Femur (tissue), 1 donor: ENCODE measurements at regions not wholly inside any gene's neighbourhood (a gene's known extent, or its start where the extent isn't known, plus 50 kb on each side); places are given as distances from the start of the nearest gene placed in this dataset.

Experiments
- DNase-seq: peaks from one replicate; pipeline ENCODE4 v3.0.0-alpha.2; 2017

- peak; percentile 77 for DNase-seq
Measured at GRCh38 chr22:19663821-19664355, 50.4 kb upstream of the SEPTIN5 start.

GRCh38 chr22:19664406-19664805 lies 49.9 kb upstream of the SEPTIN5 start:
- DNase-seq, result no peak
